ENCODE measurements at regions not wholly inside any gene's neighbourhood (a gene's known extent, or its start where the extent isn't known, plus 50 kb on each side); places are given as distances from the start of the nearest gene placed in this dataset.
"Not testable (repeated sequence)": the region's sequence is repeated elsewhere in the genome, so short reads cannot be mapped to it uniquely, and the experiment has no call there.

DNA sequence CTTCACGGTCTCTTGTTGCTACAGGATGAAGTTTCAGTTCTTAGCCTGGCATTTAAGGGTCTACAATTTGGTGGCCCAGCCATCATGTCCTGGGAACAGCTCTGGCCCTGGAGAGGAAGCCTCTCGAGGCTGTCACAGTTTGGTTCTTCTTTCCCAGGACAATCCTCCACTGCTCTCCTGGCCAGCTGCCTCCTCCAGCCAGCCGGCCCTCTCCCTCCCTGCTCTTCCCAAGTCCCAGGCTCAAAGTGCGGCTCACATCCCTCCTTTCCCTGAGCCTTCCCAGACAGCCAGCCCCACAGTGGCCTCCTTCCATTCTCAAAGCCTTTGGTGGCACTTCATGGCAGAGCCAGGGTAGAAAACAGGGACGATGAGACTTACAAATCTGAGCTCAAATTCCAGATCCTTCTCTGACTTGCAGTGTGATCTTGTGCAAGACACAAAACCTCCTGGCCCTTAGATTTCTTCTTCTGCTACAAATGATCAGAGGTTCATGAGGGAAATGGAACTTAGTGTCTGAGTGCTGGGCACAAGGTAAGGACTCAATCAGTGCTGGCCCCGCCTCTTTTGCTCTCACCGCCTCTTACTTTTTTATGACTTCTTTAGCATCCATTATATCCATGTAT is 223.8 kb upstream of the ECI2 start:
- no peak overlapping the region for H3K9ac ChIP-seq
- H3K4me1 ChIP-seq = peaks cover 0 to 37% (median 0%) of the 10 kb centered on the region in 10 experiments; a peak in 7 of 20 replicates
- no peak for TF ChIP-seq Cebpa-rat (IDR thresholded peaks at IDR 0.05)
- H3K27ac ChIP-seq = no peak overlapping the region; a peak in 1 of 22 replicates
- H3K4me3 ChIP-seq = no peak overlapping the region
- H3K9me3 ChIP-seq (replicated peaks in 1 of 11) = no peaks in the 10 kb centered on the region; a peak in 1 of 22 replicates
- H3K4me2 ChIP-seq = peak overlapping the region in 3 of 11 experiments; percentile 28 to 45 (median 41); a peak in 5 of 22 replicates
- H4K20me1 ChIP-seq = no peaks in the 10 kb centered on the region
- H3K27me3 ChIP-seq = no peaks in the 10 kb centered on the region
- H3K36me3 ChIP-seq = no peaks in the 10 kb centered on the region

DNA sequence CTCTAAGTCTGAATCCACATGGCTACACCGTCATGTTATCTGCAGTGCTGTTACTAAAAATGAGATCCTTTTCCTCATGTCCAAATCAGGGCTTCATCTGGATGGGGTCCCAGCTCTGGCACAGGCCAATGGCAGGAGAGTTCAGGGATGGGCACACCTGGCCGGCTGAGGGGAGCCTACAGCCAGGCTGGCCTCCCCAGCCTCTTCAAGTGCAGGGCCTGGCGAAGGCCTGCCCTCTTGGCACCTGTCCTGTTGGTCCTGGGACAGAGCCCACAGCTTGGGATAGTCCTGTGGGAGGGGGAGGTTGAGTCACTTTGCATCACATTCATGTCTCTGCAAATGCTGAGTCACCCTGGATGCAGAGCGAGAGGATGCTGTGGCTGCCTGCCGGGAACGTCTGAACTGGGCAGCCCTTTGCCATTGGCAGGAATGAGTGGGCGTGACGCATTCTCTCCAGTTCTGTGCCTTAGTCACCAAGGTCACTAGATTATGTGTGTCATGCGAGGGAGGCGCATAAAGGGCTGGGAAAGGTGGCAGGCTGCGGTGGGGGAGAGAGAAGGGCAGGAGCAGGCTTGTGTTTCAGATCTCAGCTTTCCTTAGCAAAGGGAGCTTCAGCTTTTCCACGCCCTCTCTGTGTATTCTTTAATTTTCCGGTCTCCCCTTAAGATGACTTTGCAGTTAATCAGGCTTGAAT is 223.2 kb upstream of the ECI2 start:
- no peak overlapping the region; a peak in 1 of 22 replicates for H3K27ac ChIP-seq
- H3K4me1 ChIP-seq = peaks cover 0 to 30% (median 0%) of the 10 kb centered on the region in 10 experiments; a peak in 7 of 20 replicates
- no peak overlapping the region for H3K4me3 ChIP-seq
- H3K9me3 ChIP-seq (replicated peaks in 1 of 11) = no peaks in the 10 kb centered on the region; a peak in 1 of 22 replicates
- no peak overlapping the region for H3K9ac ChIP-seq
- no peaks in the 10 kb centered on the region for H3K36me3 ChIP-seq
- no peaks in the 10 kb centered on the region for H3K27me3 ChIP-seq
- H3K4me2 ChIP-seq = peak overlapping the region in 3 of 11 experiments; percentile 28 to 45 (median 41); a peak in 6 of 22 replicates
- H4K20me1 ChIP-seq = no peaks in the 10 kb centered on the region
- TF ChIP-seq Cebpa-rat (IDR thresholded peaks at IDR 0.05) = no peak

DNA sequence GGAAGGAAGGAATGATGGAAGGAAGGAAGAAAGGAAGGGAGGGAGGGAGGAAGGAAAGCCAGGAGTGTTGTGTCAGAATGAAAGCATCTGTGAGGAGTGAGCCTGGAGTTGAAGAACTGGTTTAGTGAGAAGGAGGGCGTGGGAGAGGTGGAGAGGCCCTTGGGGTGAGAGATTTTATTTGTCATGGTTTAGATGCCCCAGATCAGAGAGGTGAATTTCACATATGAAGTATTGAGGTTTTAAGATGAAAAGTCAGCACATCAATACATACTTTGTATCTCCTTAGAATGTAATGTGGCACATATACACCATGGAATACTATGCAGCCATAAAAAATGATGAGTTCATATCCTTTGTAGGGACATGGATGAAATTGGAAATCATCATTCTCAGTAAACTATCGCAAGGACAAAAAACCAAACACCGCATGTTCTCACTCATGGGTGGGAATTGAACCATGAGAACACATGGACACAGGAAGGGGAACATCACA is 222.3 kb upstream of the ECI2 start:
- H3K4me3 ChIP-seq; H3K9ac ChIP-seq; H4K20me1 ChIP-seq; H3K36me3 ChIP-seq; H3K27me3 ChIP-seq; H3K27ac ChIP-seq; H3K4me2 ChIP-seq; H3K9me3 ChIP-seq (replicated peaks in 1 of 11): not testable (repeated sequence)
- peaks cover 0 to 24% (median 0%) of the 10 kb centered on the region in 10 experiments; a peak in 7 of 20 replicates for H3K4me1 ChIP-seq

DNA sequence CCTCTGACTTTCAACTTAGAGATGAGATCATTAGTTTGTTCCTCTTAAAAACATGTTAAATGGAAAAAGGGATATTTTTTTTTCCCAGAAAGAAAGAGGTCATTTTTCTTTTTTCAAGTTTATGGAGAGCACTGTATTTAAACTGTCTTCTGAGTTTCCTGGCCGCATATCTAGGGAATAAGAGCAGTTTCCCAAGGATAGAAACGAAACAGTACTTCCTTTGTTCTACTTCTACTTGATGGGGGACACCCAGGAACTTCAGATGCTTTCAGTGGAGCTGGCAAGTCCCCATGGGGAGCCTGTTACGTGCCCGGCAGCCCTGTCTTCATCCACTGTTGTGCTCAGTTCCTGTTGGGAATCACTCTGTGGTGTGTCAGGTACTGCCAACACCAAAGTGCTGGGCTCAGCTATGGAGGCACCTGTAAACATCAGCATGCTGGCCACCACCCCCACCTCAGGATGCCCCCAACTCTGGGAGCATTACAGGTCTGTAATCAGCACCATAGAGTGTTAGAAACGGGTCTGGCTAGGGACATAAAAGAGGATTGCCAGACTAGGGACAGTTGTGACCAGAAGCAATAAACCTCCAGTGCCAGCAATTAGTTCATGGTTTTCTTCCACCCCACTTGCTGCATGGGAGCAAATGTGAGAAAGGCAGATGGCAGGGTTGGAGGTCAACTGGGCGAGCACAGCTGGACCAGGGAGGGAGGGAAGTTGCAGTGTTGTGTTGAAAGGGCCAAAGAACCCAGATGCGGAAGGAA is 221.7 kb upstream of the ECI2 start:
- Histone ChIP-seq H3K4me1 (peaks cover 0 to 22% (median 0%) of the 10 kb centered on the region in 10 experiments; a peak in 7 of 20 replicates), H4K20me1 (no peaks in the 10 kb centered on the region), H3K27ac (no peak overlapping the region), H3K36me3 (no peaks in the 10 kb centered on the region), H3K4me3 (no peak overlapping the region), H3K27me3 (no peaks in the 10 kb centered on the region), H3K4me2 (no peak overlapping the region), H3K9me3 (replicated peaks in 1 of 11) (no peaks in the 10 kb centered on the region; a peak in 1 of 22 replicates), H3K9ac (no peak overlapping the region)
- no peak for TF ChIP-seq Cebpa-rat (IDR thresholded peaks at IDR 0.05)

DNA sequence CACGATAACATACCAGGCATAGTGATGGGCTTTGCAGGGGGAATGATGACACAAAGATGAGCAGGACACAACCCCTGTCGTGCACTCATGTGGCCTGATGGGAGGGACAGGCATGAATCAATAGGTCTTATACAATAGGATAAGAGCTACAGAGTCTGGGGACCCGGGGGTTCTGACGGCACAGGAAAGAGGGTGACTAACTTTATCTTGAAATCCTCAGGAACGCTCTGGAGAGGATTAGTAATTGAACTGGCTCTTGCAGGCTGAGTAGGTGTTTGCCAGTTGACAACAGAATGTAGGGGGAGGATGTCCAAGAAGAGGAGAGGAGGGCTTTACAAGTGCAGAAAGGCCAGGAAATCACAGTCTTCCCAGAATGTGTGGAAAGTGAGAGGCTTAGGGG is 219.9 kb upstream of the ECI2 start:
- Histone ChIP-seq H3K4me3 (no peak overlapping the region), H3K9ac (no peak overlapping the region), H3K4me2 (no peak overlapping the region), H3K36me3 (no peaks in the 10 kb centered on the region), H3K27ac (no peak overlapping the region), H4K20me1 (no peaks in the 10 kb centered on the region), H3K9me3 (replicated peaks in 1 of 11) (no peaks in the 10 kb centered on the region; a peak in 1 of 22 replicates), H3K4me1 (peaks cover 0 to 23% (median 5%) of the 10 kb centered on the region in 10 experiments; a peak in 8 of 20 replicates), H3K27me3 (no peaks in the 10 kb centered on the region)
- TF ChIP-seq Cebpa-rat (IDR thresholded peaks at IDR 0.05) = no peak

DNA sequence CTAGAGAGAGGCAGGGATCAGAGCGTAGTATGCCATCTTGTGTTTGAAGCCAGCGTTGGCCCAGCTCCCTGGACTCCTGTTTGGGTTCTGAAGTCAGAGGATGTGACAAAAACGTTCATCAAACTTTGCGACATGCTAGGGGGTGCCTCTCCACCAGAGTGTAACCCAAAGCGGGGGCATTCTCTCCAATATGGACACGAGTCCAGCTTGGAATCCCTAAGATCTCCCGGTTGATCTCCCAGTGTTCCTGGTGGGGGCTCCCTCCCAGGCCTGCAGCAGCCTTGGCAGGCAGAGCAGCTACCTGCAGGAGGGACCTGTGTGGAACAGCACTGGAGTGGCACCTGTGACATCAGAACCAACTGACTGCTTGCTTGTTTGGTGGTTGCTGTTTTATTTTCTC is 218.8 kb upstream of the ECI2 start:
- H3K4me1 ChIP-seq = peaks cover 0 to 20% (median 5%) of the 10 kb centered on the region in 10 experiments; a peak in 8 of 20 replicates
- H3K4me2 ChIP-seq = no peak overlapping the region
- no peak overlapping the region for H3K27ac ChIP-seq
- H3K27me3 ChIP-seq = no peaks in the 10 kb centered on the region
- TF ChIP-seq Cebpa-rat (IDR thresholded peaks at IDR 0.05) = no peak
- H3K9me3 ChIP-seq (replicated peaks in 1 of 11) = no peaks in the 10 kb centered on the region; a peak in 1 of 22 replicates
- H3K4me3 ChIP-seq = no peak overlapping the region
- H3K36me3 ChIP-seq = no peaks in the 10 kb centered on the region
- no peaks in the 10 kb centered on the region for H4K20me1 ChIP-seq
- H3K9ac ChIP-seq = no peak overlapping the region

DNA sequence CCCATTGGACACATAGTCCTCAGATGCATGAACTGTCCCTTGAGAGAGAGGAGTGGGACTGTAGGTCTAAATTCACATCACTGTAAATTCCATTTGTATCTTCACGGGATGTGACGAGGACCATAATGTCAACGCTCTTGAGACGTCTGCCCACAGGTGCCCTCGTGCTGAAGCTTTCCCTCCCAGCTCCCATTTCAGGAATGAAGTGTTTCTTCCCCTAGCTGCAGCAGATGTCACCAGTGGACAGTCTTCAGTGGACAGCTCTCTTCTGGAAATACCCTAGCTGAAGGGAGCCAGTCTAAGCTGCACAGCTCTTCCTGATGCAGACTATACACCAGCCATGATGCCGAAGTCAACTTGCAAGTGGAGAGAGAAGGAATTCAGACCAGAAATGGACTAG is 217.4 kb upstream of the ECI2 start:
- TF ChIP-seq Cebpa-rat (IDR thresholded peaks at IDR 0.05) = no peak
- Histone ChIP-seq H3K9ac (no peak overlapping the region), H3K4me3 (no peak overlapping the region)

DNA sequence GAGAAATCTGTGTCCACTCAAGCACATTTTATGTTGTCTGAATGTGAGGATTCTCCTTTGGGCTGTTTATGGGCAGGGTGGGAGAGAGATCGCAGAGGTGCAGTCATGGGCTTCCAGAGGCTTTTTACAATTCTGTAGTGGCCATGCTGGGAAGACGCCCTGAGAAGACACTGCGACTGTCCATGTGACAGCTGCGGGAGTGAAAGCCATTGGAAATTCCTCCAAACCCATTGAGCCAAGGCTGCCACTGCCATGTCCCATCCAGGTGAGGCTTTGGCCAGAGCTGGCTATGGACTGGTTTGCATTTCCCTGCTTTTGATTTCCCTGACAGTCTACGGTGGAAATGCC is 216.9 kb upstream of the ECI2 start:
- peak overlapping the region in 1 of 11 experiments; percentile 7; a peak in 2 of 22 replicates for H3K4me2 ChIP-seq

More for the DNA sequence above, 217.4 kb upstream of the ECI2 start:
- H3K9me3 ChIP-seq (replicated peaks in 1 of 11) = no peaks in the 10 kb centered on the region; a peak in 1 of 22 replicates
- H3K4me2 ChIP-seq = no peak overlapping the region; a peak in 1 of 22 replicates
- H3K4me1 ChIP-seq = peaks cover 0 to 23% (median 4%) of the 10 kb centered on the region in 10 experiments; a peak in 6 of 20 replicates
- no peak overlapping the region for H3K27ac ChIP-seq
- no peaks in the 10 kb centered on the region for H3K27me3 ChIP-seq
- H3K36me3 ChIP-seq = no peaks in the 10 kb centered on the region
- H4K20me1 ChIP-seq = no peaks in the 10 kb centered on the region

More for the DNA sequence above, 216.9 kb upstream of the ECI2 start:
- H3K27me3 ChIP-seq = no peaks in the 10 kb centered on the region
- no peaks in the 10 kb centered on the region for H3K36me3 ChIP-seq
- H3K4me3 ChIP-seq = no peak overlapping the region
- H3K9me3 ChIP-seq (replicated peaks in 1 of 11) = no peaks in the 10 kb centered on the region; a peak in 1 of 22 replicates
- no peak overlapping the region for H3K9ac ChIP-seq
- H3K27ac ChIP-seq = no peak overlapping the region
- no peaks in the 10 kb centered on the region for H4K20me1 ChIP-seq
- TF ChIP-seq Cebpa-rat (IDR thresholded peaks at IDR 0.05) = no peak
- H3K4me1 ChIP-seq = peaks cover 0 to 25% (median 4%) of the 10 kb centered on the region in 10 experiments; a peak in 6 of 20 replicates

All from BLaER1 treated with 17β-estradiol and CSF1 and Interleukin-3, amounts not matched to agents 10 nM and 100 nM (cell line).